ENCODE measurements at regions not wholly inside any gene's neighbourhood (a gene's known extent, or its start where the extent isn't known, plus 50 kb on each side); places are given as distances from the start of the nearest gene placed in this dataset.
"Not testable (repeated sequence)": the region's sequence is repeated elsewhere in the genome, so short reads cannot be mapped to it uniquely, and the experiment has no call there.

- DNase-seq, result not testable (repeated sequence)
Observed at GRCh38 chr21:31819692-31820091, 53.1 kb upstream of the HUNK start.

- not testable (repeated sequence) for DNase-seq
Observed at GRCh38 chr21:31814356-31814755, 58.5 kb upstream of the HUNK start.

GRCh38 chr21:31813862-31814261, 59.0 kb upstream of the HUNK start:
- DNase-seq, result no peak

GRCh38 chr21:31804008-31804394, 68.8 kb upstream of the HUNK start:
- DNase-seq, result no peak

- DNase-seq, result no peak
Observed at GRCh38 chr21:31803039-31804007, 69.5 kb upstream of the HUNK start.

GRCh38 chr21:31802331-31802730, 70.4 kb upstream of the SCAF4 start:
- DNase-seq, result no peak

- no peak for DNase-seq
Observed at GRCh38 chr21:31801551-31802219, 69.8 kb upstream of the SCAF4 start.

GRCh38 chr21:31798842-31799704, 67.2 kb upstream of the SCAF4 start:
- no peak for DNase-seq

GRCh38 chr21:31795992-31796391, 64.1 kb upstream of the SCAF4 start:
- DNase-seq, result no peak

GRCh38 chr21:31790420-31790819, 58.5 kb upstream of the SCAF4 start:
- DNase-seq, result not testable (repeated sequence)

GRCh38 chr21:31788581-31788980, 56.7 kb upstream of the SCAF4 start:
- DNase-seq, result no peak

- DNase-seq, result not testable (repeated sequence)
Observed at GRCh38 chr21:31787691-31788090, 55.8 kb upstream of the SCAF4 start.

- no peak for DNase-seq
Observed at GRCh38 chr21:31786164-31786920, 54.4 kb upstream of the SCAF4 start.

- peak; percentile 69 for DNase-seq
Observed at GRCh38 chr21:31785237-31786163, 53.6 kb upstream of the SCAF4 start.

- peak; percentile 65 for DNase-seq
Observed at GRCh38 chr21:31781737-31782136, 49.8 kb upstream of the SCAF4 start.
